DOHH2 (cell line): ENCODE measurements at regions not wholly inside any gene's neighbourhood (a gene's known extent, or its start where the extent isn't known, plus 50 kb on each side); places are given as distances from the start of the nearest gene placed in this dataset.

ENCODE experiments used
- EZH2phosphoT487 ChIP-seq: fragments of 200-600 bp; sonication (generic); IDR thresholded peaks from 2 replicates; pipeline ENCODE4 v1.6.1; 2017; ENCODE audit warnings: borderline replicate concordance, mild to moderate bottlenecking, antibody characterized with exemption, low read length, moderate library complexity, mixed read lengths
- TF ChIP-seq, protein P1 (sequence below): fragments of 200-600 bp; sonication (generic); IDR thresholded peaks from one replicate; pipeline ENCODE4 v1.5.1; 2014; ENCODE audit warnings: antibody characterized with exemption, mild to moderate bottlenecking, low read depth, low read length; ENCODE audit not compliant: poor library complexity, severe bottlenecking

DNA sequence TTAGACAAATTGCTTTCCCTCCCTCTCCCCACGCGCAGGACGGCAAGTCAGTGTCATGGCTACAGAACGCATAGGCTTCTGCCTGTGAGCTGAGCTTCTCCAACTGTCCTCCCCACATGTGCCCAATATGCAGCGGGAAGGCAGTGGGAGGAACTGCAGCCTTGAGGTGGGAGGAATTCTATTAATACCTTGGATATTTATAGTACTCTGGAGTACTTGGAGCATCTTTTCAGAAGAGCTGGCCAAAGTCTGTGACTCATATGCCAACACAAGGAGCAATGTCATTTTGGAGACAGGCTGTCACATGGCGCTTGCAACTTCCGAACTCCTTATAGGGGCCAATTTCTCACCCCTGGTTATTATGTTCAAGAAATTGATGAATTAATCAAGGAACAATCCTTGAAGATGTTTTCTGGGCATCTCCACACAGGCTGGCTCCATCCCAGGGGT is 245.0 kb upstream of the SERP2 start:
- TF ChIP-seq, protein P1, sequence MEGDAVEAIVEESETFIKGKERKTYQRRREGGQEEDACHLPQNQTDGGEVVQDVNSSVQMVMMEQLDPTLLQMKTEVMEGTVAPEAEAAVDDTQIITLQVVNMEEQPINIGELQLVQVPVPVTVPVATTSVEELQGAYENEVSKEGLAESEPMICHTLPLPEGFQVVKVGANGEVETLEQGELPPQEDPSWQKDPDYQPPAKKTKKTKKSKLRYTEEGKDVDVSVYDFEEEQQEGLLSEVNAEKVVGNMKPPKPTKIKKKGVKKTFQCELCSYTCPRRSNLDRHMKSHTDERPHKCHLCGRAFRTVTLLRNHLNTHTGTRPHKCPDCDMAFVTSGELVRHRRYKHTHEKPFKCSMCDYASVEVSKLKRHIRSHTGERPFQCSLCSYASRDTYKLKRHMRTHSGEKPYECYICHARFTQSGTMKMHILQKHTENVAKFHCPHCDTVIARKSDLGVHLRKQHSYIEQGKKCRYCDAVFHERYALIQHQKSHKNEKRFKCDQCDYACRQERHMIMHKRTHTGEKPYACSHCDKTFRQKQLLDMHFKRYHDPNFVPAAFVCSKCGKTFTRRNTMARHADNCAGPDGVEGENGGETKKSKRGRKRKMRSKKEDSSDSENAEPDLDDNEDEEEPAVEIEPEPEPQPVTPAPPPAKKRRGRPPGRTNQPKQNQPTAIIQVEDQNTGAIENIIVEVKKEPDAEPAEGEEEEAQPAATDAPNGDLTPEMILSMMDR, result no peak
- TF ChIP-seq EZH2phosphoT487, result no peak
